ENCODE measurements at regions not wholly inside any gene's neighbourhood (a gene's known extent, or its start where the extent isn't known, plus 50 kb on each side); places are given as distances from the start of the nearest gene placed in this dataset.

DNA sequence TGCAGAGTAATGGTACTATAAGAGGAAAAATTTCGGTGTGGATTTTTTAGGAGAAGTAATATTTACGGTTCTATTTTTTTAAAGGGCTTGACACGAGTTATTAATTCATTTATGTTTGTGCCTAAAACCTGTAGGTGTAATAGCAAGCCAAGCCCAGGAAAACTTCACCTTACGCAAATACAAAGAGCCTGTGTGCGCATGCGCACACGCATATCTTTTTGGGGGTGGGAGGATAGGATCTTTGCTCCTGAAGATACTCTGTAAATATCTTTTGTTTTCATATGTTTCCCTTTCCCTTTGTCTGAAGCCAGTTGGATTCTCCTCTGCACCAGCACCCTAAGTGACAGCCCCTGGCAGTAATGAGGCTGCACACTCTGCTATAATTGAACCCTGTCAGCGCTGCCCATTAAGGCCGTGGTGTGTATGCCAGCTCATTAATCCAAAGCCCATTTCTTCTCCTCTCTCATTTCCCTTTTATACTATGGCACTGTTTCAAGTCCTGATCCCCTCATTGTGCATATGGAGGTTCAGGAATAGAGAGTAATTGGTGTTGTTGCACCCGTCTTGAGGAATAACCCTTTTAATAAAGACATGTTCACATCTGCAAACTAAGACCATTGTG, 327.2 kb upstream of the E2F7 start:
- peak; percentile 61 for DNase-seq

DNA sequence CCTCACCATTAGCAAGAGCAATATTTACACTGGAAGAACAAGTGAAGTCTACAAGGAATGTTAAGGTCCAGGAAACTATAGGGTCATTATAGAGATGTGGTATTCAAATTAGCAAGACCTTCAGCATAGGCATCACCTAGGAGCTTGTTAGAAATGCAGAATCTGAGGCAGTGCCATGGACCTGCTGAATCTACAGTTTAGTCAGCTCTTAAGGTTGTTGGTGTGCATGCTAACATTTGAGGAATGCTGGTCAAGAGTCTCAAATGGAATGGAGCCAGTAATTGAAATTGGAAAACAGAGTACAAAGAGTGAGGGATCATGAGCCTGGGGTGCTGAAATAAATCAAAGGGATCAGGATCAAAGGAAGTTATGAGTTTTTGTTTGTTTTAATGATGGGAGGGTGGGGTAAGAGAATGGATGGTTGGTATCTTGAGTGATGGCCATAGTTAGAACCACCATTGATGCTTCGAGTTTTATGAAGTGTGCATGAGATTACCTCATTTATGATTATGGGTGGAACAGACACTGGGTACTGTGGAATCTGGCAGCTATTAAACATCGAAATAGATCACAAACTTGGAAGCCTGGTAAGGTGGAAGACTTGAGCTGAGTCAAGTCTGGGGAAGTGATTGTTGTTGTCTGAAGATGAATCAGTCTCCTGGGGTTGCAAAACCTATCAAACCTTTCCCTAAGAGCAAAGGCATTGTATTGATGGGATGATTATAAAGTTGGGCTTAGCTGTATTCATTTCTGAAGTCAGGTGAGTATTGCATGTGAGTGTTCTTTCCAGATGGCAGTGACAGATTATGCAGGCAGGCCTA, 323.3 kb upstream of the E2F7 start:
- DNase-seq: no peak

DNA sequence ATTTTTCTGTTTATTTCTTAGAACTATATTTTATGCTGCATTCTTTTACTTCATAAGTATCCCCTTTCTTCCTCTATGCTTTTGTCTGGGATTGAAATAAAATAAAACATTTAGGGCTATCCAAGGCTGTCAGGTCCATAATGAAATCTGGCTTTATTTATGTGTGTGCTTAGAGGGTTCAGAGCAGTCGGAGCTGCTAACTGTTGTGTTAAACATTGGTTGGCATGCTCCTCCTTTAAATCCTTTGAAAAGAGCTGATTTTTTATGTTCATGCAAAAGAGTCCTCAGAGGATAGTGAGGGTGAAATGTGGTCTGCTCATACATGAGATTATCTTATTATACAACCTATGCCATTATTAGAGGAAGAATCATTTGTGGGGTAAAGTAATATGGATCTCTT, 322.3 kb upstream of the E2F7 start:
- no peak for DNase-seq

DNA sequence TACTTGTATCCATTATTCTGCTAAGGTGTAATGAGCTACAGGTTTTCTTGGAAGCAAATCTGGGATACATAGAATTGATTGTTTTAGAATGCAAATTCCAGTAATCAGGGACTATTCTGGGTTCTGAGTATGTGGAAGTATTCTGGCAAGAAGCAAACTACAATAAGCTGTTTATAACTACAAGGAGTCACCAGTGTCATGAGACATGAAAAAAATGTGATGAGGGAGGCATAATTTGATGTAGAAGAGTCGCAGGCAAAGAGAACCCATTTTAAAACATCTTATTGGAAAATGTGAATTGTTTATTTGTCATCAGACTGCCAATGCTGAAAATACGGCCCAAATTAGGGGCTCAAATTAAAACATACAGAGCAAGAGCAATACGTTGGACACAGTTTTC, 321.8 kb upstream of the E2F7 start:
- DNase-seq: no peak

DNA sequence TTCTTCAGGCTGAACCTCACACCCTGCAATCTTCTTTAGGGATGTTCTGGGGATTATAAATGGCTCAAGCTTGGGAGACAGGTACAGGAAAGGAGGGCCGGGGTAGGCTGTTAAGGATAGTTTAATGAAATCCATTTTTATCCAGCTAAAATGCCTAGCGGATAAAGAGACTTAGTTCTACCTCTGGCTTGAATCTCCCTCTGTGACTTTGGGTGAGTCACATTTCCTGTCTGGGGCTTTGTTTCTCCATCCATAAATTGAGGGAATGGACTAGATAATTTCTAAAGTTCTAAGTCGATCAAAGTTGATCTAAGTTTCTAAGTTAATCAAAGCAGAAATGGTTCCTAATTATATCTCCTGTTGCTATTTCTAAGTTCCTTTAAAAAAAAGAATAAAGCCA, 319.6 kb upstream of the E2F7 start:
- no peak for DNase-seq

DNA sequence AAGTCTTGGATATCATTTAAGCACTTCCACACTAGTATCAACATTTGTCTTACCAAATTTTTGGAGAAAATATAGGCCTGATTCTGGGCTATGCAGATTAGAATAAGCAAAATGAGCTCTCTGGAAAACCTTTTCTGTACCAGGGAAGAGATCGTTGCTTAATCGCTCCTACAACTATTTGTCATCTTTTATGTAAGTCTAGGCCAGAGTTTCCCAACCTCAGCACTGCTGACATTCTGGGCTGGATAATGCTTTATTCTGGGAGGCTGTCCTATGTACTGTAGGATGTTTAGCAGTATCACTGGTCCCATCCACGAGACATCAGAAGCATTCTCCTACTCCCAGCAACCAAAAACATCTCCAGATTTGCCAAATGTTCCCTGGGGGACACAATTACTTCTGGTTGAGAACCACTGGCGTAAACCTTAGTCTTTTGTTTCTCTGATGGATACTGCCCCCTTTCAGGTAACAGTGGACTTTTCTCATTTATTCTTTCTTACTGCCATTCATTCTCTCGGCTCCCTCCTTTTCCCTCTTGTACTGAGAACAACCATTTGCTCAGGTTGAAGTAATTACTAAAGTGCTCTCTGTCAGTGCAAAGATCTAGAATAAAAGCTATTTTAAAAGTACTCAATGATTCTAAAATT, 316.9 kb upstream of the E2F7 start:
- DNase-seq: no peak

DNA sequence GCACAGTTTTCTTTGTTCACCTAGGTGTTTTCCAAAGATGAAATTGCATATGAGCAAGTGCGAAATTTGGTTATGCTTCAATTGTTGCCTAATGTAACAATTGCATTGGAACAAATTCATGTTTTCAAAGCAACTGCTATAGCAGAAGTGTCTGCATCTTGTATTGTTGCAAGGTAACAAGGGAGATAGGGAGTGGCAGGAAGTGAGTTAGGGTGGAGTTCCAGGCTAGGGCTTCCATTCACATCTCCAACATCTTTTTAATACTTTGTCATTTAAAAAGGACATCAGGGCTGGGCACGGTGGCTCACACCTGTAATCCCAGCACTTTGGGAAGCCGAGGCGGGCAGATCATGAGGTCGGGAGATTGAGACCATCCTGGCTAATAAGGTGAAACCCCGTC, 312.3 kb upstream of the E2F7 start:
- DNase-seq: no peak

DNA sequence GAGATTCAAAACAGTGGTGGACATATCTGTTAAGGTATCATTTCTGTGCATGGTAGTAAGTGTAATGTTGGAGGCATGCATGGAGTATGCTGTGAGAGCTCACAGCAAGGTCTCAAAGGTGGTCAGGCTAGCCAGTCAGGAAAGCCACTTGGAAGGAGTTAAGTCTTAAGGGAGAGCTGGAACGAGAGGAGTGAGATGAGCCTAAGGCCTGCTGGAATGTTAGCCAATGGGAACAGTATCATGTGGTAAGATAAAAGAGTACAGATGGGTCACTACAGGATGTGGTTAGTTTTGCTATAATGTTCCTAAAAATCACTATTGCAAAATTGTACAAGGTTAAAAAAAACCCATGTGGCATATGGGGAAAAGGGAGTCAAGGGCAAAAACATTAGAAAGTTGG, 311.7 kb upstream of the E2F7 start:
- no peak for DNase-seq

DNA sequence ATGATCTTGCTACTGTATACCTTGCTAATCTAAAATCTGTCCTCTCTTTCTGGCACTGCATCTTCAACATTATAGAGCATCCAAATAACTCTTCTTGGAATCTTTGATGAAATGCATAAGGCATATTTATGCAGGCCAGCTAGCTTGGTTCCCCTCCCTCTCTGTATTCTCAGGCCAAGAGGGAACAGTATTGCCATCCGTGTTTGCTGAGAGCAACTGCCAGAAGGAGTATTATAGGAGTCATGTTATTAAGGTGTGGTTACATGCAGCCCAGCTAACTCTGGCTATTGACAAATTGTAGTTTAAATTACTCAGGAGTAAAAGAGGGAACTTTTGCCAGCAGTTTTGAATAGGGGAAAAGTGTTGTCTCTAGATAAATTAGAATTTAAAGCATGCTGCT, 309.3 kb upstream of the E2F7 start:
- DNase-seq: no peak

DNA sequence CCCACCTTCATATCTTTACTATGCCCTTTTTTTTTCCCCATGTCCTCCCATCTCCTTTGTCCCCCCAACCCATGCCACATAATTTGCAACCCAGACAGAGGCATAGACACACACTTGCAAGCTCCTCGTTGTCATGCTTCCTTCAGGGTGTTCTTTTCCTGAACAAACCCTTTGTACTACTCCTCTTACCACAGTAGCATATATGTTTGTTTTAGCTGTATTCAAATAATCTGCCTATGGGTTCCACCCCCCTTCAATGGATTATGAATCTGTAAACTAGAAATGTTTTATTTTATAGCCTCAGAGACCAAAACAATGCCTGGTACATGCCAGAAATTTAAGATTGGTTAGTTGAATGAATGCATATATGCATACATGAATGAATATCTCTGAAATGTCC, 307.1 kb upstream of the E2F7 start:
- DNase-seq: no peak

DNA sequence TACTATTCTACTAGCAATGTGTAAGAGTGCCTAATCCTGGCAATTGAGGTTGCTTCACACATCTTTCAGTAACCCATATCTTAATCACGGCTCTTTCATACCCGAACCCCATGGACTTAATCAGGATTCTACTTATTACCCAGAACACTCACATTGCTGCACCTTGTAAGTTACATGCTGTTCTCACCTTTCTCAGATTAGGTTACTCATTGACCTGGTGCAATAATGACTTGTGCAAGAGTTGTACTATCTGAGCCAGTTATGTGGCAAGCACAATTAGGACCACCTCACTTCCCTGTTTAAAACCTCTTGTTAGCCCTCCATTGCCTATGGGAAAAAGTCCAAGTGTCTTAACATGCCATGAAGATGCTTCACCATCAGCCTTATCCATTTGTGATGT, 306.7 kb upstream of the E2F7 start:
- DNase-seq: no peak

DNA sequence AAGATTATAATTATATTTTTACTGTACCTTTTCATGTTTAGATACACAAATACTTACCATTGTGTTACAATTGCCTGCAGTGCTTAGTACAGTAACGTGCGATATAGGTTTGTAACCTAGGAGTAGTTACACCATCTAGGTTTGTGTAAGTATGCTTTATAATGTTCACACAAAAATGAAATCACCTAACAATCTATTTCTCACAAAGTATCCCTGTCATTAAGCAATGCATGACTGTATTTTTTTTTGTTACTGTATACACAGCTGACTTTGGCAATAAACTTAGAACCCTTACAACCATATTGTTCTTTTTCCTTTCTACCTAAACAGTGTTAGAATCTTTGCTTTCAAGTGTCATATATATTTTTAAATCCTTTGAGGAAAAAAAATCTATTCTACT, 303.0 kb upstream of the E2F7 start:
- no peak for DNase-seq

DNA sequence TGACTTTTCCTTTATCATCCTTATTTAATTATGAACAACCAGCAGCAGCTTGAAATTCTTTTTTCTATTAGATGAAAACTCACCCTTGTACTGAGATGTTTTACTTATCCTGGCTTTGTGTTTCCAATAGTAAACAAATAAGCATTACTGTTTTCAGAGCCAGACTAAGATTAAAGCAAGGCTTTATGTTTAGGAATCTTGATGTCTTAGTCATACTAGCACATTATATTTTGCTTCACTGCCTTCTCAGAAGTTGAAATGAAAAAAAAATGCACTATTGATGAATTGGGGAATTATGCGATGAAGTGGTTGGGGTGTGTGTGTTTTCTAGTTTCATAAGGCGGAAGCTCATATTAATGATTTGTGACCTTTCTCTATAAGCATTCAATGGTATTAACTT, 301.2 kb upstream of the E2F7 start:
- DNase-seq: no peak

DNA sequence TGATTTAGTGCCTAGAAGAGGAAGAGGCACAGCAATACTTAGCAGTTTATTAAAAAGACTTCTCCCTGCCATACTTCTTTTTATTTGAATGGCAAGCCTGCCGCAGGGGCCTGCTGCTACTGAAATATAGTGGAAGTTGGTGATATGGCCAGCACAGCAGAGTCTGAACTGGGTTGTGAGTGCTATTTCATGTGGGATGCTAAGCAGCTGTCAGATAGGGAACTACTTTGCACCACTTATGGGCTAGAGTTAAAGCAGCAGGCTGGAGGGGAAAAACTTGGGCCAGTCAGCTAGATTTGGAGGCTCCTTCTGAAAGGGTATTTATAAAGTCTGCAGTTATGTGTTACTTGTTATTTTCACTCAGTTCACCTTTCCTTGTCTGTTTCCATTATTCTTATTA, 299.0 kb upstream of the E2F7 start:
- no peak for DNase-seq

DNA sequence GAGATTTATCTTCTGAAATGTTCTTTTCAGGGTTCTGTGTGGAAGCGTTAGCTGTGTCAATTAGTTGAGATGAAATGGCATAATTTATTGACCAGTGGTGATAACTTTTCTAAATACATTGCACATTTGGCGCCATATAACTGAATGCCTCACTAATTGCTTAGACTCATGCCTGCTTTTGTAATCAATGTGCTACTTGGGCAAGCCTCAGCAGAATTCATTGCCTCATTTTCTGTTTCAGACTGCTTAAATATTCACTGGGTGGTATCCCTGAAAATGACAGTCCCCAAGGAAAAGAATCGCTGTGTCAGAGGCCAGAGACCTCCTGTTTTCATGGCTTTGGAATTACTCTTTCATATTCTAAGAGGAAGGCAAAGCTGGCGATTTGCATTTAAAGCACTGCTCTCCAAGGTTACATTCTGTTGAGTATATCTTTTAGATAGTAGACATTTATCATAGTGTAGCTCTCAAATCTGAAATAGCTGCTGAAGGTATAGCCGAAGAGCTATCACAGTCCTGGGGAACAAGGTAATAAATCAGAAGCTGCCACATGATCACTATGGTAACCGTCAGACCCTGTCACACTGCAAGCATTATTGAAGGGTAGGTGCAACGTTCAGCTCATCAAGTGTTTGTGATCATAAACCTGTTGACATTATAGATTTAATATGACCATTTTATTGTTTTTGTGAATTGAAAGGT, 297.3 kb upstream of the E2F7 start:
- DNase-seq: no peak

DNA sequence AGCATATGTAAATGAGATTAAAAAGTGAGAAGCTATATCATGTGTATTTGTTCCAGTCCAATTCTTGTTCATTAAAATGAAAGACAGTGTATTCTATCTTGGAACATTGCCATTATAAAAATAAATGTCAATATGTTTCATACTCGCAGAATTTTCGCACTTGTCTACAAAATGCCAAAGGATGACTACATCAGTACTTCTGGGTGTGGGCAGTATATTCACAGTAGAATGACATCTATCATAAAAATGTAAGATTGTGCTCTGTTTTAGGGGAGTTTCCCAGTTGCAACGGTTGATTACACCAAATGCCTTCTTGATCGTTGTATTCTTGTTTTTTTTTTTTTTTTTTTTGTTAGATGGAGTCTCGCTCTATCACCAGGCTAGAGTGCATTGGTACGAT, 292.3 kb upstream of the E2F7 start:
- no peak for DNase-seq

DNA sequence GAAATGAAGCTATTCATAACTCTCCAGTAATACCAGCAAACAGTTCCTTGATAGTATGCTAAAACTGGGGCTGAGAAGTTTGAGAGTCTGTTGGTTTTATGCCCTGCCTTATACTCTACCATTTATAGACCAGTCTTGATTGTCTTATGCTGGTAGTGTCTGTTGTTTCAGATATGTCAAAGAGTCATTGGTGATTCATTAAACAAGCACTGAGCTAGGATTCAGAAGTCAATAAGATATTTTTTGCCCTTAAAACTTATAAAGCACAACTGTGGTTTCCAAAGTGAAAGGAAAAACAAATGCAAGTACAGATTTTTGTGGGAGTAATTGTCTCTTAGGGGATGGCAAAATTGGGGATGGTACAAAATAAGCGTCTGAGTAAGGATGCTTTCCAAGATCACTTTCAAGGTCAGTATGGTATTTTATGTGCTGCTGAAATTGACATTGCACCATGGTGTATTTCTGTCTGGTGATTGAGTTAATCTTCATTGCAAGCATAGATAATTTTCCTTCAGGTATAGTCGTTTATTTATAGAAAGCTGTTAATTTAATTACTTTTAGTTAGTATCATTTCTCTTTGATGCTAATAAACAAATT, 289.5 kb upstream of the E2F7 start:
- DNase-seq: no peak

DNA sequence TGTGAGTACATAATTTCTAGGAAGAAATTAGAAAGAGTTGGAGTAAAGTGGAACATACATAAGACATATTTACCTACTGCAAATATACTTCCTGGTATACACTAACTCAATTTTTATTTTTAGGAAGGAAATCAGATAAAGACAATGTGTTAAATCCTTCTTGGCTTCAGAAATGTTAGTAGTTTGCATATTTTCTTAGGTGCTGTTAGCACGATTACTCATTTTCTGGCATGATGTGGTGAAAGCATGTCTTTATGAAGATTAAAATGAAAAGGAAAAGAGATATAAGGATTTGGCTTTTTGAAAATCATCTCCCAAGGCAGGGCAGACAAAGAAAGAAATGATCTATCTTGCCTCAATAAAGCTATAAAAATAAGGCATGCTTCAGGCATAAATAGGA, 287.6 kb upstream of the E2F7 start:
- DNase-seq: no peak

DNA sequence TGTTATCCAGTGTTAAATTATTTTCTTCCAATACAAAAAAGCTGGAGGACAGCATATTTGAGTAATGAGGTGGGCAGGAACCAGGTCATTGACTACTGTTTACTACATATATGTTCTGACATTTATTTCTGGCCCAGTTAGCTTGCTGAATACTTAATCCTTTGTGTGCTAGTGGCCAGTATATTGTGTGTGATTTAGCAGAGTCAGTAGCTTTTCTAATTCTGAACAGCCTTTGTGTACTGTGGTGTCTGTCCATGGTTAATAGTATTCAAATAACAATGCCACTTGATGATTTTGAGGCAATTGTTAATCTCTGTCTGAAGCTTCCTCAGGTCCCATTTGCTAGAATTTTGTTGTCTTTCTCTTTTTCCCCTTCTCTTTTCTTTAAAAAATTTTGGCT, 286.5 kb upstream of the E2F7 start:
- DNase-seq: no peak

DNA sequence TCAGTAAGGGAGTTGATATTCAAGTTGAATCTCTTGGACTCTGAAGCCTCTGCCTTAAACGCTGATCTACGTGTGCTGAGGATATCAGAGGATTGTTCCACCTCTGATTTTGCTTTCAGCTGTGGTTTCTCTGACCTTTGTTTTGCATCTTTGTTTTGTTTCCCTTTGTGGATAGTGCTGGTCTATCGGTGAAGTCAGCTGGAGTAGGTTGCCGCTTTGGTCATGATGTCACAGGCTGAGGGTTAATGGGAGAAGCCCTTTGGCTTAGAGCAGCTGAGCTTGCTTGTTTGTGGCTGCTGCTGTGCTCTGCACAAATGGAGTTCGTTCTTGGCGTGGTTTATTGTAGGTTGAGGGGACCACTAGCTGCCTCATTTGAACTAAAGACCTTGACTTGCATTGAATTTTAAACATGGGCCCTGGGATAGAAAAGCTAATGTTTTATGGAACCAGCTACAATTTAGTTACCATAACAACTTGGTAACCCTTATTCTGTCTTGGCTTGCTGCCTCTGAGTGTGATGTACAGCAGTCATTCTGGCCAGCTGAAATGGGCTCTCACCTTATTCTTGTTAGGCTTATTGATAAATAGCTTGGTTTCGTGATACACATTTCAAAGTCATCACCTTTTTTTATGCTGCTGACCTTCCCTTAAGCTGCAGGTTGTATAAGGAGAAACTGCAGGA, 284.5 kb upstream of the E2F7 start:
- DNase-seq: no peak

DNA sequence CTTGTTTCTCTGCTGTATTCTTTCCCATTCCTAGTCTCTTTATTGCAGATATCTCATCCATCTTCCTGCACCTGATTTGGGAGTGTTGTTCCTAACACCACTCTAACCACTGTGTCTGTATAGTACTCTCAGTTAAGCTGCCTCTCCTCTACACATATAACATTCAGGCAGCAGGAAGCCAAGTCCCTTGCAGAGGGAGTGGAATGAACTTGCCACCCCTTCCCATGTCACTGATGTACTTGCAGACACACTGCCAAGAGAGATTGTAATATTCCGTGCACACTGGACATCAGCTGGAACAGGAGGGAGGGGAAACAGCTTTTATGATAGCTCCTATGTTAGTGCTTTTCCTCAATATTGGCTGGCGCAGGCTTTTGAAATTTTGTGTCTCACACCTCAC, 281.6 kb upstream of the E2F7 start:
- DNase-seq: no peak

DNA sequence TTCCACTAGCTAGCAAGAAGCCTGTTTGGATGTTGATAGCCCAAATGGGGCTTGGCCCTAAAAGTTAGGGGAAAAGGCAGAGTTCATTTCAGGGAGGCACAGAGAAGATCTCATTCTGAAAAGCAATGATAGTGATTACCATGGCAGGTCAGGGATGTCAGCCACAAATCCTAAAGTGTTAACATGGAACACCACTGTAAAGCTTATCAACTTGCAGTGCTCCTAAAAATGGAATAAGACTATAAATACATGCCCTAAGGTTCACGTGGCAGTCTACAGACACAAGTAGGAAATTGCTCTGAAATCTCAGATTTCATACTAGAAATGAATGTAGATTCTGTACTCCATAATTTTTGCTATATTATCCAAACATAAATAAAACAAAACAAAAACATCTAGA, 280.0 kb upstream of the E2F7 start:
- DNase-seq: no peak

DNA sequence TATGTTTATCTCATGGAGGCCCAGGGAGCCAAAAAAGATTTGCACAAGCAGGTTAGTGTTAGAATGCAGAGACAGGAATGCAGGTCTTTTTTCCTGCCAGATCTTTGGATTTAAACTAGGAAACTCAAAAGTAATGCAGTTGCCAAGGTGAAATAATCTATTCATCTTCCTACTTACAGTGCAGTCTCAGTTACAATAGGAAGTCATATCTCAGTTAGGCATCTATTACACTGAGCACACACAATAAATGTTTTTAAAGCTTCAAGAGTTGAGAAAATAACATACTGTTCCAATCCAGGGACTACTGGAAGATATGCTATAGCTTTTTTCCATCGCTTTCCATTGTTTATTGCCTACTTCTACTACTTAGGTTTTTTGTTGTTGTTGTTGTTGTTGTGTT, 279.3 kb upstream of the E2F7 start:
- no peak for DNase-seq

Measured in NCI-H345 (cell line).